RPMI8226 (cell line): ENCODE measurements at regions not wholly inside any gene's neighbourhood (a gene's known extent, or its start where the extent isn't known, plus 50 kb on each side); places are given as distances from the start of the nearest gene placed in this dataset.
"Not testable (repeated sequence)": the region's sequence is repeated elsewhere in the genome, so short reads cannot be mapped to it uniquely, and the experiment has no call there.

Experiments
- DNase-seq: peaks from one replicate; pipeline ENCODE4 v3.0.0-alpha.2; 2015

- no peak for DNase-seq
Observed at GRCh38 chr4:27894951-27895350, 1034.3 kb downstream of the STIM2 start.

- no peak for DNase-seq
Observed at GRCh38 chr4:27908356-27908755, 1047.7 kb downstream of the STIM2 start.

- no peak for DNase-seq
Observed at GRCh38 chr4:27910227-27910626, 1049.6 kb downstream of the STIM2 start.

- DNase-seq, result no peak
Observed at GRCh38 chr4:27911047-27911446, 1050.4 kb downstream of the STIM2 start.

- no peak for DNase-seq
Observed at GRCh38 chr4:27913738-27914137, 1053.1 kb downstream of the STIM2 start.

GRCh38 chr4:27915822-27916221 is 1055.2 kb downstream of the STIM2 start:
- no peak for DNase-seq

- DNase-seq, result no peak
Observed at GRCh38 chr4:27916452-27917184, 1056.0 kb downstream of the STIM2 start.

- no peak for DNase-seq
Observed at GRCh38 chr4:27917381-27917780, 1056.7 kb downstream of the STIM2 start.

- DNase-seq, result no peak
Observed at GRCh38 chr4:27921231-27921630, 1060.6 kb downstream of the STIM2 start.

- DNase-seq, result no peak
Observed at GRCh38 chr4:27928761-27929540, 1068.3 kb downstream of the STIM2 start.

- no peak for DNase-seq
Observed at GRCh38 chr4:27930291-27930690, 1069.7 kb downstream of the STIM2 start.

- DNase-seq, result no peak
Observed at GRCh38 chr4:27930976-27931375, 1070.3 kb downstream of the STIM2 start.

- DNase-seq, result no peak
Observed at GRCh38 chr4:27931584-27931983, 1070.9 kb downstream of the STIM2 start.

- DNase-seq, result no peak
Observed at GRCh38 chr4:27934871-27935270, 1074.2 kb downstream of the STIM2 start.

GRCh38 chr4:27946799-27947198 is 1086.2 kb downstream of the STIM2 start:
- DNase-seq, result no peak

- DNase-seq, result no peak
Observed at GRCh38 chr4:27947302-27947701, 1086.7 kb downstream of the STIM2 start.

GRCh38 chr4:27964095-27964494 is 1103.5 kb downstream of the STIM2 start:
- no peak for DNase-seq

- DNase-seq, result no peak
Observed at GRCh38 chr4:27966664-27967063, 1106.0 kb downstream of the STIM2 start.

- no peak for DNase-seq
Observed at GRCh38 chr4:27973056-27973455, 1112.4 kb downstream of the STIM2 start.

- DNase-seq, result no peak
Observed at GRCh38 chr4:27973700-27974099, 1113.1 kb downstream of the STIM2 start.

GRCh38 chr4:27974339-27974738 is 1113.7 kb downstream of the STIM2 start:
- DNase-seq, result no peak

- DNase-seq, result not testable (repeated sequence)
Observed at GRCh38 chr4:27974881-27975280, 1114.2 kb downstream of the STIM2 start.

GRCh38 chr4:27978427-27979109 is 1117.9 kb downstream of the STIM2 start:
- DNase-seq, result not testable (repeated sequence)

- DNase-seq, result no peak
Observed at GRCh38 chr4:27985522-27985921, 1124.9 kb downstream of the STIM2 start.
